Adrenal gland (tissue), 9 donors: ENCODE measurements at regions not wholly inside any gene's neighbourhood (a gene's known extent, or its start where the extent isn't known, plus 50 kb on each side); places are given as distances from the start of the nearest gene placed in this dataset.

ENCODE experiments used
- DNase-seq, 7 donors: peaks; one replicate each; pipeline ENCODE4 v3.0.0-alpha.2; 2019 to 2020
- H3K27ac ChIP-seq, 5 donors: fragments of 200-600 bp; sonication (generic) in 4 of 5; 1 replicate in 3 of 5; 2 replicates in 2 of 5; pipeline versions ENCODE4 v1.5.1 to v1.8.0; 2016 to 2020; ENCODE audit warnings: mild to moderate bottlenecking in 1 of 5
- H3K27me3 ChIP-seq: fragments of 200-600 bp; 2 replicates; pipeline ENCODE4 v1.8.0; 2021
- H3K36me3 ChIP-seq, 2 donors: fragments of 200-600 bp; replicated peaks in 1 of 2; 1 replicate in 1 of 2; 2 replicates in 1 of 2; pipeline versions ENCODE4 v1.5.1 to v1.8.0; 2018 to 2022
- H3K4me1 ChIP-seq, 2 donors: fragments of 200-600 bp; replicated peaks in 1 of 2; 1 replicate in 1 of 2; 2 replicates in 1 of 2; pipeline versions ENCODE4 v1.5.1 to v1.8.0; 2018 to 2021
- H3K4me3 ChIP-seq, 4 donors: fragments of 200-600 bp; sonication (generic) in 3 of 4; one replicate each; pipeline ENCODE4 v1.5.1; 2016 to 2018
- H3K9me3 ChIP-seq, 3 donors: fragments of 200-600 bp; sonication (generic) in 1 of 3; replicated peaks in 1 of 3; 1 replicate in 2 of 3; 2 replicates in 1 of 3; pipeline versions ENCODE4 v1.5.1 to v1.8.0; 2016 to 2021
- CTCF ChIP-seq, 6 experiments: fragments of 450-650 bp in 4 of 6; fragments of 200-600 bp in 2 of 6; sonication (generic) in 1 of 6; IDR thresholded peaks; 1 replicate in 5 of 6; 2 replicates in 1 of 6; pipeline versions ENCODE4 v1.5.1 to v1.8.0; 2016 to 2021; ENCODE audit warnings: antibody characterized with exemption in 6 of 6, mild to moderate bottlenecking in 2 of 6, moderate library complexity in 1 of 6
- POLR2A ChIP-seq, 2 donors: fragments of 450-650 bp; IDR thresholded peaks; one replicate each; pipeline ENCODE4 v1.6.1; 2017; ENCODE audit warnings: antibody characterized with exemption in 2 of 2, mild to moderate bottlenecking in 2 of 2, moderate library complexity in 1 of 2
- WGBS, 4 donors: extraction: QIAGEN DNeasy Blood & Tissue Kit in 2 of 4; methylation state at CpG; one replicate each; pipeline versions ENCODE4 v1.1.5 to v1.1.7; 2013 to 2017; 5-methylcytosine and 5-hydroxymethylcytosine counted together
- intact Hi-C, 2 donors: fragments of 100-400 bp; cut with DNase I; formaldehyde crosslinking; loops; one replicate each; pipeline versions ENCODE4 v1.14.1 to v1.15.0; 2022 to 2023
- donor health status: healthy with polysubstance abuse.
- donor health status: Bipolar disorder and iron deficiency.
- donor health status: DM: yes; HTN: yes; CAD: no.
- donor health status: DM: no; HTN: no; CAD: no.
- donor health status: DM: no; HTN: no; CAD: no.

- 67 to 100% (median 79%) methylated on average over 1 to 2 of the region's 2 CpGs for WGBS, 4 donors
- Histone ChIP-seq H3K9me3 (no peaks in the 10 kb centered on the region), H3K27me3 (peaks cover 8% of the 10 kb centered on the region), H3K4me1 (peaks cover 0 to 6% of the 10 kb centered on the region in 2 donors), H3K27ac (no peak overlapping the region), H3K36me3 (no peaks in the 10 kb centered on the region), H3K4me3 (no peak overlapping the region)
- intact Hi-C loops = no loop called here
- TF ChIP-seq POLR2A (IDR thresholded peaks at IDR 0.05) (no peak), CTCF (IDR thresholded peaks at IDR 0.05) (no peak)
- DNase-seq = no peak
Observed at GRCh38 chrX:120795301-120795700, 80.4 kb downstream of the CT47B1 start.

GRCh38 chrX:120794525-120794975 is 81.1 kb downstream of the CT47B1 start:
- intact Hi-C loops = no loop called here
- Histone ChIP-seq H3K27ac (no peak overlapping the region), H3K4me3 (no peak overlapping the region), H3K27me3 (peaks cover 8% of the 10 kb centered on the region), H3K36me3 (no peaks in the 10 kb centered on the region), H3K4me1 (peaks cover 0 to 6% of the 10 kb centered on the region in 2 donors), H3K9me3 (no peaks in the 10 kb centered on the region)
- TF ChIP-seq POLR2A (IDR thresholded peaks at IDR 0.05) = no peak
- no peak for DNase-seq
- 55 to 80% (median 62%) methylated on average over 1 to 2 of the region's 2 CpGs for WGBS, 4 donors

- Histone ChIP-seq H3K4me1 (peaks cover 0 to 6% of the 10 kb centered on the region in 2 donors), H3K4me3 (no peak overlapping the region), H3K27me3 (peaks cover 8% of the 10 kb centered on the region), H3K27ac (no peak overlapping the region), H3K9me3 (no peaks in the 10 kb centered on the region), H3K36me3 (no peaks in the 10 kb centered on the region)
- intact Hi-C loops = no loop called here
- no peak for DNase-seq
- TF ChIP-seq POLR2A (IDR thresholded peaks at IDR 0.05) (no peak), CTCF (IDR thresholded peaks at IDR 0.05) (no peak)
Observed at GRCh38 chrX:120793098-120793497, 82.6 kb downstream of the CT47B1 start.

GRCh38 chrX:120791013-120791643 is 84.5 kb downstream of the CT47B1 start:
- Histone ChIP-seq H3K4me1 (peaks cover 0 to 6% of the 10 kb centered on the region in 2 donors), H3K4me3 (no peak overlapping the region), H3K36me3 (no peaks in the 10 kb centered on the region), H3K9me3 (no peaks in the 10 kb centered on the region), H3K27me3 (peaks cover 12% of the 10 kb centered on the region), H3K27ac (peak overlapping the region in 1 of 5 donors; percentile 6)
- peak; percentile 73 to 87 (median 82) for DNase-seq
- intact Hi-C loops = no loop called here
- no peak for TF ChIP-seq POLR2A (IDR thresholded peaks at IDR 0.05)
- peak in 1 of 6 experiments; percentile 13 for TF ChIP-seq CTCF (IDR thresholded peaks at IDR 0.05)
- WGBS, 4 donors = 0 to 35% (median 25%) methylated on average over 1 to 2 of the region's 2 CpGs

- DNase-seq = no peak
- peaks cover 15% of the 10 kb centered on the region for H3K27me3 ChIP-seq
- intact Hi-C loops = no loop called here
- H3K4me1 ChIP-seq = peaks cover 0 to 6% of the 10 kb centered on the region in 2 donors
- TF ChIP-seq POLR2A (IDR thresholded peaks at IDR 0.05) = no peak
- H3K4me3 ChIP-seq = no peak overlapping the region
- no peak overlapping the region for H3K27ac ChIP-seq
- WGBS, 4 donors = 41 to 63% (median 51%) methylated on average over 4 of the region's 4 CpGs
- H3K36me3 ChIP-seq = no peaks in the 10 kb centered on the region
- H3K9me3 ChIP-seq = no peaks in the 10 kb centered on the region
Observed at GRCh38 chrX:120790552-120790951, 85.1 kb downstream of the CT47B1 start.
